T-helper 17 cell (primary cell): ENCODE measurements at regions not wholly inside any gene's neighbourhood (a gene's known extent, or its start where the extent isn't known, plus 50 kb on each side); places are given as distances from the start of the nearest gene placed in this dataset.

Experiments used
- ATAC-seq: fragments of 150-1000 bp; cut with Tn5 transposase; 2 replicates; pipeline ENCODE4 v1.10.0; 2021; ENCODE audit warnings: mild to moderate bottlenecking, moderate library complexity
- DNase-seq, 3 donors: peaks; one replicate each; pipeline versions ENCODE4 v3.0.0 to v3.0.0-alpha.2; 2020 to 2021
- H3K9me3 ChIP-seq: one replicate; pipeline ENCODE4 v1.7.0; 2013; ENCODE audit warnings: low read length, mild to moderate bottlenecking; ENCODE audit not compliant: control insufficient read depth, poor library complexity, severe bottlenecking
- H3K27ac Mint-ChIP-seq: one replicate; pipeline ENCODE4 v1.8.0; 2022; ENCODE audit warnings: mild to moderate bottlenecking, moderate library complexity, mixed read lengths
- H3K27me3 Mint-ChIP-seq: one replicate; pipeline ENCODE4 v1.8.0; 2022; ENCODE audit warnings: mixed read lengths
- H3K36me3 Mint-ChIP-seq: one replicate; pipeline ENCODE4 v1.8.0; 2022; ENCODE audit warnings: low read depth, mixed read lengths
- H3K4me1 Mint-ChIP-seq: one replicate; pipeline ENCODE4 v1.8.0; 2022; ENCODE audit warnings: mild to moderate bottlenecking, mixed read lengths
- H3K4me3 Mint-ChIP-seq: one replicate; pipeline ENCODE4 v1.8.0; 2022; ENCODE audit warnings: mild to moderate bottlenecking, moderate library complexity, mixed read lengths

GRCh38 chr13:108360139-108360538, 90.6 kb downstream of the TNFSF13B start:
- Mint-ChIP-seq H3K27ac (no peak overlapping the region), H3K4me3 (no peak overlapping the region), H3K36me3 (no peaks in the 10 kb centered on the region), H3K4me1 (peaks cover 6% of the 10 kb centered on the region), H3K27me3 (peaks cover 20% of the 10 kb centered on the region)
- DNase-seq (no peak), ATAC-seq (no peak)
- no peaks in the 10 kb centered on the region for H3K9me3 ChIP-seq

GRCh38 chr13:108361769-108362168, 92.3 kb downstream of the TNFSF13B start:
- no peak for DNase-seq
- H3K4me1 Mint-ChIP-seq = peaks cover 6% of the 10 kb centered on the region
- no peak for ATAC-seq
- H3K27me3 Mint-ChIP-seq = peaks cover 15% of the 10 kb centered on the region
- H3K9me3 ChIP-seq = no peaks in the 10 kb centered on the region
- no peak overlapping the region for H3K27ac Mint-ChIP-seq
- H3K36me3 Mint-ChIP-seq = no peaks in the 10 kb centered on the region
- no peak overlapping the region for H3K4me3 Mint-ChIP-seq

- DNase-seq (no peak), ATAC-seq (no peak)
- H3K9me3 ChIP-seq = no peaks in the 10 kb centered on the region
- Mint-ChIP-seq H3K4me1 (peaks cover 6% of the 10 kb centered on the region), H3K27me3 (peaks cover 15% of the 10 kb centered on the region), H3K36me3 (no peaks in the 10 kb centered on the region), H3K27ac (no peak overlapping the region), H3K4me3 (no peak overlapping the region)
These were observed 94.1 kb downstream of the TNFSF13B start for GRCh38 chr13:108363666-108364065.

GRCh38 chr13:108365255-108365654, 95.7 kb downstream of the TNFSF13B start:
- Mint-ChIP-seq H3K27ac (no peak overlapping the region), H3K4me3 (no peak overlapping the region), H3K4me1 (peaks cover 6% of the 10 kb centered on the region), H3K36me3 (no peaks in the 10 kb centered on the region), H3K27me3 (peaks cover 11% of the 10 kb centered on the region)
- ATAC-seq (no peak), DNase-seq (no peak)
- no peaks in the 10 kb centered on the region for H3K9me3 ChIP-seq

GRCh38 chr13:108368250-108368905, 98.9 kb downstream of the TNFSF13B start:
- Mint-ChIP-seq H3K27ac (no peak overlapping the region), H3K27me3 (no peaks in the 10 kb centered on the region), H3K4me3 (no peak overlapping the region), H3K4me1 (peaks cover 6% of the 10 kb centered on the region), H3K36me3 (no peaks in the 10 kb centered on the region)
- no peak for ATAC-seq
- DNase-seq = no peak
- H3K9me3 ChIP-seq = no peaks in the 10 kb centered on the region

- H3K9me3 ChIP-seq = no peaks in the 10 kb centered on the region
- ATAC-seq (no peak), DNase-seq (no peak)
- H3K4me1 Mint-ChIP-seq = peaks cover 4% of the 10 kb centered on the region
- no peak overlapping the region for H3K4me3 Mint-ChIP-seq
- no peaks in the 10 kb centered on the region for H3K27me3 Mint-ChIP-seq
- H3K27ac Mint-ChIP-seq = no peak overlapping the region
- peaks cover 2% of the 10 kb centered on the region for H3K36me3 Mint-ChIP-seq
These were observed 99.9 kb downstream of the TNFSF13B start for GRCh38 chr13:108369412-108369811.

- H3K27ac Mint-ChIP-seq = no peak overlapping the region
- ATAC-seq = no peak
- peaks cover 2% of the 10 kb centered on the region for H3K36me3 Mint-ChIP-seq
- DNase-seq = no peak
- H3K4me3 Mint-ChIP-seq = no peak overlapping the region
- H3K4me1 Mint-ChIP-seq = no peaks in the 10 kb centered on the region
- H3K9me3 ChIP-seq = no peaks in the 10 kb centered on the region
- no peaks in the 10 kb centered on the region for H3K27me3 Mint-ChIP-seq
These were observed 105.5 kb downstream of the TNFSF13B start for GRCh38 chr13:108375034-108375433.

GRCh38 chr13:108375772-108376171, 106.3 kb downstream of the TNFSF13B start:
- H3K4me3 Mint-ChIP-seq = no peak overlapping the region
- H3K27ac Mint-ChIP-seq = no peak overlapping the region
- ATAC-seq = no peak

GRCh38 chr13:108376308-108376707, 106.8 kb downstream of the TNFSF13B start:
- ATAC-seq (no peak), DNase-seq (no peak)
- Mint-ChIP-seq H3K36me3 (peaks cover 2% of the 10 kb centered on the region), H3K27ac (no peak overlapping the region), H3K4me3 (no peak overlapping the region), H3K27me3 (no peaks in the 10 kb centered on the region), H3K4me1 (no peaks in the 10 kb centered on the region)
- H3K9me3 ChIP-seq = no peaks in the 10 kb centered on the region

More at GRCh38 chr13:108375772-108376171, 106.3 kb downstream of the TNFSF13B start:
- Mint-ChIP-seq H3K36me3 (peaks cover 2% of the 10 kb centered on the region), H3K27me3 (no peaks in the 10 kb centered on the region), H3K4me1 (no peaks in the 10 kb centered on the region)
- H3K9me3 ChIP-seq = no peaks in the 10 kb centered on the region
- no peak for DNase-seq

- Mint-ChIP-seq H3K27ac (no peak overlapping the region), H3K27me3 (peaks cover 4% of the 10 kb centered on the region), H3K4me1 (peaks cover 2% of the 10 kb centered on the region), H3K4me3 (no peak overlapping the region), H3K36me3 (peaks cover 2% of the 10 kb centered on the region)
- ATAC-seq (no peak), DNase-seq (no peak)
- H3K9me3 ChIP-seq = no peaks in the 10 kb centered on the region
These were observed 108.2 kb downstream of the TNFSF13B start for GRCh38 chr13:108377646-108378206.

- DNase-seq (no peak), ATAC-seq (no peak)
- H3K27ac Mint-ChIP-seq = no peak overlapping the region
- no peak overlapping the region for H3K4me3 Mint-ChIP-seq
- H3K9me3 ChIP-seq = no peaks in the 10 kb centered on the region
- no peaks in the 10 kb centered on the region for H3K36me3 Mint-ChIP-seq
- peaks cover 10% of the 10 kb centered on the region for H3K27me3 Mint-ChIP-seq
- H3K4me1 Mint-ChIP-seq = peaks cover 4% of the 10 kb centered on the region
These were observed 114.1 kb downstream of the TNFSF13B start for GRCh38 chr13:108383667-108384066.

GRCh38 chr13:108387156-108387555, 117.6 kb downstream of the TNFSF13B start:
- H3K4me1 Mint-ChIP-seq = peaks cover 2% of the 10 kb centered on the region
- H3K4me3 Mint-ChIP-seq = no peak overlapping the region
- H3K36me3 Mint-ChIP-seq = no peaks in the 10 kb centered on the region
- no peak for DNase-seq
- H3K27me3 Mint-ChIP-seq = peaks cover 6% of the 10 kb centered on the region
- H3K27ac Mint-ChIP-seq = no peak overlapping the region
- no peaks in the 10 kb centered on the region for H3K9me3 ChIP-seq
- ATAC-seq = no peak

- no peak overlapping the region for H3K27ac Mint-ChIP-seq
- no peak for ATAC-seq
- no peaks in the 10 kb centered on the region for H3K27me3 Mint-ChIP-seq
- H3K9me3 ChIP-seq = peaks cover 4% of the 10 kb centered on the region
- no peak for DNase-seq
- peaks cover 2% of the 10 kb centered on the region for H3K4me1 Mint-ChIP-seq
- H3K4me3 Mint-ChIP-seq = no peak overlapping the region
- no peaks in the 10 kb centered on the region for H3K36me3 Mint-ChIP-seq
These were observed 133.3 kb downstream of the TNFSF13B start for GRCh38 chr13:108402850-108403249.

GRCh38 chr13:108407495-108407894, 138.0 kb downstream of the TNFSF13B start:
- Mint-ChIP-seq H3K27ac (peak overlapping the region; percentile 22), H3K36me3 (no peaks in the 10 kb centered on the region), H3K4me3 (no peak overlapping the region), H3K27me3 (no peaks in the 10 kb centered on the region), H3K4me1 (peaks cover 19% of the 10 kb centered on the region)
- no peak for DNase-seq
- ATAC-seq = no peak
- peaks cover 4% of the 10 kb centered on the region for H3K9me3 ChIP-seq
